Astrocyte (in vitro differentiated cells and primary cell): ENCODE measurements at regions not wholly inside any gene's neighbourhood (a gene's known extent, or its start where the extent isn't known, plus 50 kb on each side); places are given as distances from the start of the nearest gene placed in this dataset.

Experiments used
- EZH2 ChIP-seq: IDR thresholded peaks from 2 replicates; pipeline ENCODE4 v1.6.1; 2012; ENCODE audit warnings: mild to moderate bottlenecking, low read length, inconsistent platforms; ENCODE audit not compliant: insufficient read depth
- TF ChIP-seq, protein P1 (sequence below): IDR thresholded peaks from 2 replicates; pipeline ENCODE4 v1.5.1; 2011; ENCODE audit warnings: low read depth, mild to moderate bottlenecking, inconsistent platforms, low read length, moderate library complexity; ENCODE audit not compliant: insufficient read depth

DNA sequence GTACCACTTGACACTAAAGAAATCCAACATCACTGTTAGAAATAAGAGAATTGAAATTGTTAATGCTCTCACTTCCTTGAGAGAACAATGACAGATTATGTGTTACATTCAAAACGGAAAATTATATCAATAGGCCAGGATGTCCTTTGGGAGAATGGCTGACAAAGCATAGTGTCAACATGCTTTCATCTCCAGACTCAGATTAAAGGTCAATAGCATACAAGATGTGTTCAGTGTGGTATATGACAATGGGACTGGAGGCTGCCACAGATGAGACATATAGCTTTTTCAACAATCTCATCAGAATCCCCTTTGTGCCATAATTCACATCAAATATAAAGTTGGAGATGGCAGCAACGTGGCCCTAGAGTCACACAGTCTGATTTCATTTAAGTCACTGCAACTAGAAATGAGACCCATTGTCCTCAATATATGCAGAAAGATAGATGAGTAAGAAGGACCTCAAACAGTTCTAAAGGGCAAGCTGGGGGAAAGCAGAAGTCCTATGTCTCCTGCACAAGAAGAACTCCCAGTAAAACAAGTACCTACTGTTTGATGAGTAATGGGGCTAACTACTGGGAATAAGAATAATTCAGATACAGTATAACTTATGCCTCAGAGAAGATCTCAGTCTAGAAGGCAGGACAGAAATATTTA, 327.9 kb downstream of the TTLL7 start:
- TF ChIP-seq, protein P1, sequence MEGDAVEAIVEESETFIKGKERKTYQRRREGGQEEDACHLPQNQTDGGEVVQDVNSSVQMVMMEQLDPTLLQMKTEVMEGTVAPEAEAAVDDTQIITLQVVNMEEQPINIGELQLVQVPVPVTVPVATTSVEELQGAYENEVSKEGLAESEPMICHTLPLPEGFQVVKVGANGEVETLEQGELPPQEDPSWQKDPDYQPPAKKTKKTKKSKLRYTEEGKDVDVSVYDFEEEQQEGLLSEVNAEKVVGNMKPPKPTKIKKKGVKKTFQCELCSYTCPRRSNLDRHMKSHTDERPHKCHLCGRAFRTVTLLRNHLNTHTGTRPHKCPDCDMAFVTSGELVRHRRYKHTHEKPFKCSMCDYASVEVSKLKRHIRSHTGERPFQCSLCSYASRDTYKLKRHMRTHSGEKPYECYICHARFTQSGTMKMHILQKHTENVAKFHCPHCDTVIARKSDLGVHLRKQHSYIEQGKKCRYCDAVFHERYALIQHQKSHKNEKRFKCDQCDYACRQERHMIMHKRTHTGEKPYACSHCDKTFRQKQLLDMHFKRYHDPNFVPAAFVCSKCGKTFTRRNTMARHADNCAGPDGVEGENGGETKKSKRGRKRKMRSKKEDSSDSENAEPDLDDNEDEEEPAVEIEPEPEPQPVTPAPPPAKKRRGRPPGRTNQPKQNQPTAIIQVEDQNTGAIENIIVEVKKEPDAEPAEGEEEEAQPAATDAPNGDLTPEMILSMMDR = no peak
- no peak for TF ChIP-seq EZH2
